ENCODE measurements at regions not wholly inside any gene's neighbourhood (a gene's known extent, or its start where the extent isn't known, plus 50 kb on each side); places are given as distances from the start of the nearest gene placed in this dataset.

DNA sequence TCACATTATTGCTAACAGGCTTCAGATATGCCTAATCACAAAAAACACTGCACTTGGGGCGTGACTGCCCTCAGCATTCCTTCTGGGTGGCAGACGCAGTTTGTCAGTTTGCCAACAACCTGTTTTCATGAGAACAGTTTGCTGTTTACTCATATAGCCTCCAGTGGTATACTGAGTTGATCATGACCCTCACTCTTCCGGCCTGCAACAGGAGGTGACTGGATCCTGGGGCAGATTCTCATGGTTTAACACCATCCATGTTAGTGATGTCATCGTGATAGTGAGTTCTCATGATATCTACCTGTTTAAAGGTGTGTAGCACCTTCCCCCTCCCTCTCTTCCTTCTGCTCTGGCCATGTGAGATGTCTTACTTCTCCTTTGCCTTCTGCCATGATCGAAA is 555.2 kb downstream of the PLPP3 start:
- WGBS (ENCODE audit: insufficient coverage), result 74% methylated on average over 2 of the region's 5 CpGs
- Mint-ChIP-seq H3K27me3 (ENCODE audit: low read depth in 3 of 3) (peaks cover 0 to 1% (median 0%) of the 10 kb centered on the region in 3 donors), H3K9me3 (peaks cover 3 to 18% (median 9%) of the 10 kb centered on the region in 7 donors), H3K4me3 (no peak overlapping the region), H3K27ac (no peak overlapping the region), H3K4me1 (no peaks in the 10 kb centered on the region), H3K36me3 (no peaks in the 10 kb centered on the region)
- Histone ChIP-seq H4K20me1 (ENCODE audit: insufficient read depth, low read length) (no peaks in the 10 kb centered on the region), H3K27me3 (ENCODE audit: control insufficient read depth in 2 of 2, insufficient read depth in 2 of 2, low read length in 2 of 2) (no peaks in the 10 kb centered on the region), H3K9me3 (replicated peaks in 1 of 2; ENCODE audit: control insufficient read depth in 1 of 2, insufficient read depth in 1 of 2, low read length in 2 of 2) (no peaks in the 10 kb centered on the region), H2AFZ (ENCODE audit: insufficient read depth, low read depth, low read length, poor library complexity, severe bottlenecking) (no peak overlapping the region), H3K4me2 (replicated peaks; ENCODE audit: extremely low read depth, low read length, poor library complexity, severe bottlenecking) (no peak overlapping the region), H3K36me3 (replicated peaks in 1 of 2; ENCODE audit: control insufficient read depth in 1 of 2, insufficient read depth in 2 of 2, low read length in 2 of 2) (no peaks in the 10 kb centered on the region), H3K4me1 (ENCODE audit: control insufficient read depth in 1 of 2, insufficient read depth in 2 of 2, low read length in 2 of 2) (no peaks in the 10 kb centered on the region), H3K27ac (ENCODE audit: low read depth in 1 of 2, low read length in 2 of 2) (no peak overlapping the region), H3K9ac (ENCODE audit: insufficient read depth, low read length, poor library complexity, severe bottlenecking) (no peak overlapping the region), H3K79me2 (ENCODE audit: insufficient read depth, low read length) (no peaks in the 10 kb centered on the region), H3K4me3 (replicated peaks in 1 of 3; ENCODE audit: low read depth in 2 of 3, low read length in 3 of 3) (no peak overlapping the region)
- TF ChIP-seq, protein P1, sequence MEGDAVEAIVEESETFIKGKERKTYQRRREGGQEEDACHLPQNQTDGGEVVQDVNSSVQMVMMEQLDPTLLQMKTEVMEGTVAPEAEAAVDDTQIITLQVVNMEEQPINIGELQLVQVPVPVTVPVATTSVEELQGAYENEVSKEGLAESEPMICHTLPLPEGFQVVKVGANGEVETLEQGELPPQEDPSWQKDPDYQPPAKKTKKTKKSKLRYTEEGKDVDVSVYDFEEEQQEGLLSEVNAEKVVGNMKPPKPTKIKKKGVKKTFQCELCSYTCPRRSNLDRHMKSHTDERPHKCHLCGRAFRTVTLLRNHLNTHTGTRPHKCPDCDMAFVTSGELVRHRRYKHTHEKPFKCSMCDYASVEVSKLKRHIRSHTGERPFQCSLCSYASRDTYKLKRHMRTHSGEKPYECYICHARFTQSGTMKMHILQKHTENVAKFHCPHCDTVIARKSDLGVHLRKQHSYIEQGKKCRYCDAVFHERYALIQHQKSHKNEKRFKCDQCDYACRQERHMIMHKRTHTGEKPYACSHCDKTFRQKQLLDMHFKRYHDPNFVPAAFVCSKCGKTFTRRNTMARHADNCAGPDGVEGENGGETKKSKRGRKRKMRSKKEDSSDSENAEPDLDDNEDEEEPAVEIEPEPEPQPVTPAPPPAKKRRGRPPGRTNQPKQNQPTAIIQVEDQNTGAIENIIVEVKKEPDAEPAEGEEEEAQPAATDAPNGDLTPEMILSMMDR (IDR thresholded peaks at IDR 0.05), result no peak
- intact Hi-C loops (cut with micrococcal nuclease), result no loop called here
- DNase-seq, result no peak

DNA sequence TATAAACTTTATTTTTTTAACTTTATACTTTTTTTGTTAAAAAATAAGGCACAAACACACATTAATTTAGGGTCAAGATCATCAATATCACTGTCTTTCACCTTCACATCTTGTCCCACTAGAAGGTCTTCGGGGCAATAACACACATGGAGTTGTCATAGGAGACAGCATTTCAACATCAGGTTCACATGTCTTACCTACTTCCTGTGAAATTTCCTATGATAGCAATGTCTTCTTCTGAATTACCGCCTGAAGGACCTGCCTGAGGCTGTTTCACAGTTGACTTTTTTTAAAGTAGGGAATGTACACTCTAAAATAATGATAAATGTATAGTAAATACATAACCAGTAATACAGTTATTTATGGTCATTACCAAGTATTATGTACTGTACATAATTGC is 559.4 kb downstream of the PLPP3 start:
- Histone ChIP-seq H3K4me2 (replicated peaks; ENCODE audit: extremely low read depth, low read length, poor library complexity, severe bottlenecking) (no peak overlapping the region), H2AFZ (ENCODE audit: insufficient read depth, low read depth, low read length, poor library complexity, severe bottlenecking) (no peak overlapping the region), H3K4me1 (ENCODE audit: control insufficient read depth in 1 of 2, insufficient read depth in 2 of 2, low read length in 2 of 2) (no peaks in the 10 kb centered on the region), H3K4me3 (replicated peaks in 1 of 3; ENCODE audit: low read depth in 2 of 3, low read length in 3 of 3) (no peak overlapping the region), H3K79me2 (ENCODE audit: insufficient read depth, low read length) (no peaks in the 10 kb centered on the region), H3K27me3 (ENCODE audit: control insufficient read depth in 2 of 2, insufficient read depth in 2 of 2, low read length in 2 of 2) (no peaks in the 10 kb centered on the region), H3K9me3 (replicated peaks in 1 of 2; ENCODE audit: control insufficient read depth in 1 of 2, insufficient read depth in 1 of 2, low read length in 2 of 2) (no peaks in the 10 kb centered on the region), H3K9ac (ENCODE audit: insufficient read depth, low read length, poor library complexity, severe bottlenecking) (no peak overlapping the region), H3K27ac (ENCODE audit: low read depth in 1 of 2, low read length in 2 of 2) (no peak overlapping the region), H4K20me1 (ENCODE audit: insufficient read depth, low read length) (no peaks in the 10 kb centered on the region), H3K36me3 (replicated peaks in 1 of 2; ENCODE audit: control insufficient read depth in 1 of 2, insufficient read depth in 2 of 2, low read length in 2 of 2) (no peaks in the 10 kb centered on the region)
- Mint-ChIP-seq H3K27me3 (ENCODE audit: low read depth in 3 of 3) (no peaks in the 10 kb centered on the region), H3K4me3 (no peak overlapping the region), H3K4me1 (no peaks in the 10 kb centered on the region), H3K9me3 (peaks cover 3 to 14% (median 9%) of the 10 kb centered on the region in 7 donors), H3K27ac (no peak overlapping the region), H3K36me3 (no peaks in the 10 kb centered on the region)
- intact Hi-C loops (cut with micrococcal nuclease), result no loop called here
- DNase-seq, result no peak
- WGBS (ENCODE audit: insufficient coverage), result 63% methylated on average over 1 of the region's 2 CpGs
- TF ChIP-seq, protein P1 (IDR thresholded peaks at IDR 0.05), result no peak

Data from CD14-positive monocyte (primary cell).